ENCODE measurements at regions not wholly inside any gene's neighbourhood (a gene's known extent, or its start where the extent isn't known, plus 50 kb on each side); places are given as distances from the start of the nearest gene placed in this dataset.

DNA sequence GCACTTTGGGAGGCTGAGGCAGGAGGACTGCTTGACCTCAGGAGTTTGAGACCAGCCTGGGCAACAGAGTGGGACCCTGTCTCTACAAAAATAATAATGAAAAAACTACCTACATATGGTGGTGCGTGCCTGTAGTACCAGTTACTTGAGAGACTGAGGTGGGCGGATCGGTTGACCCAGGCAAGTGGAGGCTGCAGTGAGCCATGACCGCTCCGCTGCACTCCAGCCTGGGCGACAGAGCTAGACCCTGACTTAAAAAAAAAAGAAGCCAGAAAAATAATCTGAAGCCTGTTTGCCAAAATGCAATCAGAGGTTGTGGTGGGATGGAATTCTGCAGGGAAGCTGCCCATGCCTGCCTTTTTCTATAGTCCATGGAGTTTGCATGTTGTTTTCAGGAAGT lies 50.4 kb upstream of the GGTA1 start:
- Histone ChIP-seq H3K9ac (ENCODE audit: low read depth, low read length) (no peak overlapping the region), H3K9me3 (ENCODE audit: control insufficient read depth, insufficient read depth, low read length) (no peaks in the 10 kb centered on the region), H3K4me1 (ENCODE audit: control insufficient read depth, insufficient read depth, low read length) (no peaks in the 10 kb centered on the region), H3K4me3 (ENCODE audit: low read depth, low read length) (no peak overlapping the region), H3K36me3 (ENCODE audit: control insufficient read depth, insufficient read depth, low read length) (no peaks in the 10 kb centered on the region), H3K27me3 (ENCODE audit: control insufficient read depth, insufficient read depth, low read length) (peaks cover 50% of the 10 kb centered on the region)

DNA sequence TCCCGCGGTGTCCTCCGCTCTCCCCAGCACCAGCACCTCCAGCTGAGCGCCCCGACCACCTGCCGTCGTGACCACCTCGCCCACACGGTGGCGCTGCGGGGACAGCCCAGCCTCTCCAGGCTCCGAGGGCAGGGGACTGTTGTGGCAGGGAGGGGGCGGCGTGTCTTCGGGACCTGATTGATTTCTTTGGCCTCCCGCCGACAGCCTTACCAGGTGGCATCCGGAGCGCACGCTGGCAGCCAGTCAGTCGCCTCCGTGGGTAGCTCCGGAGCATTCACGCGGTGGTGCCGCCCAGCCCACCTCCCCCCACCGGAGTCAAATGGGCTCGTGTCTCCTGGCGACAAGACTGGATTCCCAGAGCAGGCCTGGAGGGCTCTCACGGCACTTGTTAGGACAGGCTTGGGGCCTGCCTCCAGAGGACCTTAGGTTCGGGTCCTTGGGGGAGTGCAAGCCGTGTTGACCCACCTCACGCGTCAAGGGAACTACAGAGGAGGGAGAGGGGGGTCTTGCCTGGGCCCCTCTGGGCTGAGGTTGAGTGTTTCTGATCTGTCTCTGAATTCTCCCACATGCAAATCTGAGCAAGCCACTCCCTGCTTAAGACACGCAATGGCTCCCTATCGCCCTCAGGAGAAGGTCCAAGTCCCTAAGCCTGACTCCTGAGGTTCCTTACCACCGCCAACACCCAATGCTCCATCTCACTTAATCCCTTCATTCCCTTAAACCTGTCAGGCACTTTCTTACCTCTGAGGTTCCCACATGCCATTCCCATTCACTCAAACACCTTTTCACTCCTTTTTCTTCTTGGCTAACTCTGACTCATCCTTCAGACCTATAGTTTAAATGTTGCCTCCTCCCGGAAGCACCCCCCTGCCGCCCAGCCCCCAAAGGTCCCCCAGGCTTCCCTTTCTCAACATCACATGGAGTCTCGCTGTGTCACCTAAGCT lies 51.2 kb upstream of the GGTA1 start:
- Histone ChIP-seq H3K9me3 (ENCODE audit: control insufficient read depth, insufficient read depth, low read length) (no peaks in the 10 kb centered on the region), H3K9ac (ENCODE audit: low read depth, low read length) (no peak overlapping the region), H3K27me3 (ENCODE audit: control insufficient read depth, insufficient read depth, low read length) (peaks cover 44% of the 10 kb centered on the region), H3K4me3 (ENCODE audit: low read depth, low read length) (peak overlapping the region; percentile 28), H3K36me3 (ENCODE audit: control insufficient read depth, insufficient read depth, low read length) (no peaks in the 10 kb centered on the region), H3K4me1 (ENCODE audit: control insufficient read depth, insufficient read depth, low read length) (no peaks in the 10 kb centered on the region)

DNA sequence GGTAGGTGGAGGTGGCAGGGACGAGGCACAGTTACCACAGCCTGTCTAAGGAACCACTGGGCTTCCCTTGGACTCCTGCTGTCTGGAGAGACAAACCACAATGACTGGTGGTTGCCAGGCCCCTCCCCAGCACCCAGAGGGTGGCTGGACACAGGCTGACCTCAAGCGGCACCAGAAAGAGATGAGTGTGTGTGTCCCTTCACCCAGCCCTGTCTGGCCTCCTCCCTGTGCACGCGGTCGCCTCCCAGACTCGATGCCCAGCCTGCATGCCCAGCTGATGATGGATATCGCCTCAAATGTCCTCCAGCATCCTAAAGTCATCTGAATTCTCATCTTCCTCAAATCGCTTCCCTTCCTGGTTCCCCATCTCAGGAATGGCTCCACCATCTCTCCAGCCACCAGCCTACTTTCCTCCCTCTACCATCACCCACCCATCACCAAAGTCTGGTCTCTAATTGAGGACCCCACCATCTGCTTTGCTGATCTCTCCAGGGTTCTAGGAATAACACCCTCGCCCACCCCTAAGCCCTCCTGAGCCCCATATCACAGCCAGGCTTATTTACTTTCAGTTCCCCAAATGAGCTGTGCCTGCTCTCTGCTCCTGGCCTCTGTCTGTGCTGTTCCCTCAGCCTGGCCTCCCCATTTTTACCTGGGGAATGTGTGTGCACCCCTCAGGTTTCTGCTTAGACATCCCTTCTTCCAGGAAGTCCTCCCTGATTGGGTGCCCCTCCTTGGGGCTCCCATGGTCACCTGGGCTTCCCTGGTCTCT lies 52.5 kb upstream of the GGTA1 start:
- no peaks in the 10 kb centered on the region for H3K4me1 ChIP-seq (ENCODE audit: control insufficient read depth, insufficient read depth, low read length)
- no peak overlapping the region for H3K9ac ChIP-seq (ENCODE audit: low read depth, low read length)
- no peaks in the 10 kb centered on the region for H3K36me3 ChIP-seq (ENCODE audit: control insufficient read depth, insufficient read depth, low read length)
- H3K4me3 ChIP-seq (ENCODE audit: low read depth, low read length) = no peak overlapping the region
- H3K27me3 ChIP-seq (ENCODE audit: control insufficient read depth, insufficient read depth, low read length) = peaks cover 40% of the 10 kb centered on the region
- H3K9me3 ChIP-seq (ENCODE audit: control insufficient read depth, insufficient read depth, low read length) = no peaks in the 10 kb centered on the region

DNA sequence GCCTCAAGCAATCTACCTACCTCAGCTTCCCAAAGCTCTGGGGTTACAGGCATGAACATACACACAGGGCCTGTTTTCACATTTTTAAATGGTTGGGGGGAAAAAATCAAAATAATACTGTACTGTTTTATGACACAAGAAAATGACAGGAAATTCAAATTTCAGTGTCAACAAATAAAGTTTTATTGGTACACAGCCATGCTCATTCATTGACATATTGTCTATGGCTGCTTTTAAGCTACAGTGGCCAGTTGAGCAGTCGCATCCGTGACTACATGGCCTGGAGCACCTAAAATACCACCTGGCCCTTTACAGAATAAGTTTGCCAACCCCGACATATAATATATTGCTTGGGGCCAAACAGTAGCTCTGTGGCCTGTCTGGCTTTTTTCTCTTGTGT lies 56.4 kb upstream of the GGTA1 start:
- Histone ChIP-seq H3K4me3 (ENCODE audit: low read depth, low read length) (no peak overlapping the region), H3K9ac (ENCODE audit: low read depth, low read length) (no peak overlapping the region), H3K27me3 (ENCODE audit: control insufficient read depth, insufficient read depth, low read length) (peaks cover 32% of the 10 kb centered on the region), H3K9me3 (ENCODE audit: control insufficient read depth, insufficient read depth, low read length) (no peaks in the 10 kb centered on the region), H3K4me1 (ENCODE audit: control insufficient read depth, insufficient read depth, low read length) (peaks cover 5% of the 10 kb centered on the region), H3K36me3 (ENCODE audit: control insufficient read depth, insufficient read depth, low read length) (no peaks in the 10 kb centered on the region)

DNA sequence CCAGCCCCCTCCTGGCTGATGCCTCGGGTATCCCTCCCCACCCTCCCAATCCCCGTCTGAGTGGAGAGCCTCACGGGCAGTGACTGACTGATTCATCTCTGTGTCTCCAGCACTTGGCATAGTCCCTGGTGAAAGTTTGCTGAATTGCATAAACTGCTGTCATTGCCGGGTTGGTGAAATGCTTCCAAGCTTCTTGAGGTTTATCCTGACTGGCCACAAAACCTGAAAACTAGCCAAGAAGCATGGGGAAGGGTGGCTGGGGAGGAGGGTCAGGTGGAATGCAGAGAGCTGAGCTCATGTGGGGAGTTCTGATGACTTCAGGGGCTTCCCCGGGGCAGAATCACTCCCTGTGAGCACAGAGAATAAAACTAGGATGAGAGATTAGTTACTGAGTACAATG lies 56.9 kb upstream of the GGTA1 start:
- Histone ChIP-seq H3K9ac (ENCODE audit: low read depth, low read length) (no peak overlapping the region), H3K36me3 (ENCODE audit: control insufficient read depth, insufficient read depth, low read length) (no peaks in the 10 kb centered on the region), H3K27me3 (ENCODE audit: control insufficient read depth, insufficient read depth, low read length) (peaks cover 28% of the 10 kb centered on the region), H3K4me3 (ENCODE audit: low read depth, low read length) (no peak overlapping the region), H3K9me3 (ENCODE audit: control insufficient read depth, insufficient read depth, low read length) (no peaks in the 10 kb centered on the region), H3K4me1 (ENCODE audit: control insufficient read depth, insufficient read depth, low read length) (peaks cover 5% of the 10 kb centered on the region)

DNA sequence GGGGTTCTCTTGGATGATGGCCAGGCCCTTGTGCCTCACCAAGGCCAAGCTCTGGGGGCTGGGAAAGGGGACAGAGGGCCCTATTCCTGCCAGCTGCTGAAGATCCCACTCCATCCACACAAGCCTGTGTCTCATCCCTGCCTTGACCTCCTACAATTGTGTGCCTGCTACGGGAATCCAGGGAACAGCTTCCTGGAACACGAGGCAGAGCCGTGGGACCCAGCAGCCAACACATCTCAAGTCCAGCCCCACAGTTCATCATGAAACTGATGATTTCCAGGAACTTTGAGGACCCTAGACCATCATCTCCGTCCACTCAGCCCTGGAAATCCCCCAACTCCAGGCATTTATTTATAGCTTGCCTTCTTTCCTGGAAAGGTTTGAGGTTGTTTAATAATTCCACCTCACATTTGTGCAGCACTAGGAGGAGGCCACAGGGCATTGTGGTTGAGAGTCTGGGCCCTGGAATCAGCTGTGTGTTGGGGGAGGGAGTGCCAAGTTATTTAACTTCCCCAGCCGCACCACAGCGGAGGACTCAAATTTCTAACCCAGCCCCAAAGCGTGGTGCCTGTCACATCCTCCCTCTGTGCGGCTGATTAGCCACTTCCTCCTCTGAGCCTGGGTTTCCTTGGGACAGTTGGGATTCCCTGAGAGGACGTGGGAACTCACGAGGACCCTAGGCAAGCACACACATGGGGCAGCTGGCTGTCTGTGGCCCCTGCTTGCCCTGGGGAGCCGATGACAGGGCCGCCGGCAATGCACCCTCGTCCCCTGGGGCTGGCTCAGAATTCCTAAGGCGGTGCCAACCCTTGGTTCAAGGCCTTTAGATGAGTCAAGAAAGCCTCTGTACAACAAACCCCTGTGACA lies 58.2 kb upstream of the GGTA1 start:
- H3K9me3 ChIP-seq (ENCODE audit: control insufficient read depth, insufficient read depth, low read length) = no peaks in the 10 kb centered on the region
- peaks cover 5% of the 10 kb centered on the region for H3K4me1 ChIP-seq (ENCODE audit: control insufficient read depth, insufficient read depth, low read length)
- H3K36me3 ChIP-seq (ENCODE audit: control insufficient read depth, insufficient read depth, low read length) = no peaks in the 10 kb centered on the region
- peaks cover 15% of the 10 kb centered on the region for H3K27me3 ChIP-seq (ENCODE audit: control insufficient read depth, insufficient read depth, low read length)
- no peak overlapping the region for H3K9ac ChIP-seq (ENCODE audit: low read depth, low read length)
- H3K4me3 ChIP-seq (ENCODE audit: low read depth, low read length) = no peak overlapping the region

DNA sequence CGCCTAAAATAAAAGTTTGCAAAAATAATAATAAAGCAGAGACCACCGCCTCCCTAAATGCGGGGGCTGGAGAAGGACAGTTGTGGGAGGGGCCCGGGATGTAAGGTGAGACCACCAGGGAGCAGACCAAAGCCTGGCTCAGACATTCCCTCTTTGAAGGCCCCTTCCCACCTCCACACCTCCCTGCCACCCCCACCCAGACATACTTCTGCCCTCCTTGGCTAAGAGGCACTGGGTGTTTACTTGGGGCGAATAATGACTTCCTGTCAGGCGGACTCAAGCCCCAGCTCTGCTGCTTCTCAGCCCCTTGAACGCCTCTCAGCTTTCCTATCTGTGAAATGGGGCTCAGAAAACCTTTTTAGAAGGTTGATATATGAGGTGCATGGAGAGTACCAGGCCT lies 58.8 kb upstream of the GGTA1 start:
- Histone ChIP-seq H3K4me1 (ENCODE audit: control insufficient read depth, insufficient read depth, low read length) (peaks cover 5% of the 10 kb centered on the region), H3K4me3 (ENCODE audit: low read depth, low read length) (no peak overlapping the region), H3K9me3 (ENCODE audit: control insufficient read depth, insufficient read depth, low read length) (no peaks in the 10 kb centered on the region), H3K36me3 (ENCODE audit: control insufficient read depth, insufficient read depth, low read length) (no peaks in the 10 kb centered on the region), H3K27me3 (ENCODE audit: control insufficient read depth, insufficient read depth, low read length) (peaks cover 9% of the 10 kb centered on the region), H3K9ac (ENCODE audit: low read depth, low read length) (no peak overlapping the region)

DNA sequence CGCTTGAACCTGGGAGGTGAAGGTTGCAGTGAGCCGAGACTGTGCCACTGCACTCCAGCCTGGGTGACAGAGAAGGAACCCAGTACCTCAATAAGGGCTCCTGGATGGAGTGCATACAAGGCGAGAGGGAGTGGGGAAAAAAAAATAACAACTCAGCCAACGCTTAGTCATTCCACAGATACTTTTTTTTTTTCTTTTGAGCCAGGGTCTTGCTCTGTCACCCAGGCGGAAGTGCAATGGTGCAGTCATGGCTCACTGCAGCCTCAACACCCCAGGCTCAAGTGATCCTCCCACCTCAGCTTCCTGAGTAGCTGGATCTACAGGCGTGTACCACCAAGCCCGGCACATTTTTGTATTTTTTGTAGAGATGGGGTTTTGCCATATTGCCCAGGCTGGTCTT lies 59.5 kb upstream of the GGTA1 start:
- Histone ChIP-seq H3K36me3 (ENCODE audit: control insufficient read depth, insufficient read depth, low read length) (no peaks in the 10 kb centered on the region), H3K27me3 (ENCODE audit: control insufficient read depth, insufficient read depth, low read length) (peaks cover 2% of the 10 kb centered on the region)

DNA sequence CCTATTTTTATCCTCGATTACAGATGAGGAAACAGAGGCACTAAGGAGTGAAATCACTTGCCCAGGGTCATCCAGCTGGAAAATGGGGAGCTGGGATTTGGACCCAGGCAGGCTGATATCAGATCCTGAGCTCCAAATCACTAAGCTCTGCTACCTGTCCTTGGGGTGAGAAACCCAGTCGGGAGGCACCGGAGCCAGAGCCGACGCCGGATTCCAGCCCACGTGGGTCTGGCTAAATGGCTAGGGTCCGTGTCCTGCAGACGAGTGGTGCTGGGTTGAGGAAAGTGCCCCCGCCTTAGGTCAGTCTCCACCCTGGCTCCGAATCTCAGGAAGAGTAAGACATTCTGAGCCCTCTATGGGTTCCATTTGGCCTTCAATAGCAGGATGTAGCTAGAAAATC lies 61.3 kb upstream of the GGTA1 start:
- no peaks in the 10 kb centered on the region for H3K36me3 ChIP-seq (ENCODE audit: control insufficient read depth, insufficient read depth, low read length)
- H3K9me3 ChIP-seq (ENCODE audit: control insufficient read depth, insufficient read depth, low read length) = no peaks in the 10 kb centered on the region
- H3K4me1 ChIP-seq (ENCODE audit: control insufficient read depth, insufficient read depth, low read length) = peaks cover 5% of the 10 kb centered on the region
- H3K9ac ChIP-seq (ENCODE audit: low read depth, low read length) = no peak overlapping the region
- peaks cover 2% of the 10 kb centered on the region for H3K27me3 ChIP-seq (ENCODE audit: control insufficient read depth, insufficient read depth, low read length)
- no peak overlapping the region for H3K4me3 ChIP-seq (ENCODE audit: low read depth, low read length)

More for the DNA sequence above, 59.5 kb upstream of the GGTA1 start:
- Histone ChIP-seq H3K4me3 (ENCODE audit: low read depth, low read length) (no peak overlapping the region), H3K9me3 (ENCODE audit: control insufficient read depth, insufficient read depth, low read length) (no peaks in the 10 kb centered on the region), H3K9ac (ENCODE audit: low read depth, low read length) (no peak overlapping the region), H3K4me1 (ENCODE audit: control insufficient read depth, insufficient read depth, low read length) (peaks cover 5% of the 10 kb centered on the region)

DNA sequence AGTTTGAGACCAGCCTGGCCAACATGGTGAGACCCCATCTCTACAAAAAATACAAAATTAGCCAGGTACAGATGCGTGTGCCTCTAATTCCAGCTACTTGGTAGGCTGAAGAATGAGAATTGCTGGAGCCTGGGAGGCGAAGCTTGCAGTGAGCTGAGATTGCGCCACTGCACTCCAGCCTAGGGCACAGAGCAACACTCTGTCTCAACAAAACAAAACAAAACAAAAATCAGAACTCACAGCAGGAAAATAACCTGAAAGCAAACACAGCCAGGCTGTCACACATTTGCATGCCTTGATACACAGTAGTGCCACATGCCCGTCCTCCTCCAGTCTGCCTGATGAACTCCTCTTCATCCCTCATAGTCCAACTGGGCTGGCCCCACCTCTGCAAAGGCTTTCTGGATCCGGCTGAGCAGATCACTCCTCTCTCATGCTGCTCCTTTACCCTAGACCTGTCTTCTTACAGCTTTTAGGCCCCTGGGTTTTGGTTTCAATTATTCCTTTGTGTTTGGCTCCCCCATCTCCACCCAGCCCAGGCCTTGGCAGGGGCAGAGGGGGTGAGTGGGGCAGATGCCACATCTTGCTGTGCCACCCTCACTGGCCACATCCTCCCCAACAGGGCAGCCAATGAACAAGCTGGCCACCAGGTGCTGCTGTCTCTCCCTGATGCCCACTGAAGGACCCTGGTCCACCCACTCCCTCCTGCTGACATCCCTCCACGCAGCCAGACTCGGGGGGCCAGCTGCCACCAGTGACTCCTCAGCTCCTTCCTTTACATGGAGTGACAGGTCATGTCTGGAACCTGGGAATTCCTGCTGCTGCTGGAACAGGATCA lies 62.0 kb upstream of the GGTA1 start:
- Histone ChIP-seq H3K4me1 (ENCODE audit: control insufficient read depth, insufficient read depth, low read length) (peaks cover 5% of the 10 kb centered on the region), H3K9me3 (ENCODE audit: control insufficient read depth, insufficient read depth, low read length) (no peaks in the 10 kb centered on the region), H3K36me3 (ENCODE audit: control insufficient read depth, insufficient read depth, low read length) (no peaks in the 10 kb centered on the region), H3K4me3 (ENCODE audit: low read depth, low read length) (no peak overlapping the region), H3K9ac (ENCODE audit: low read depth, low read length) (no peak overlapping the region), H3K27me3 (ENCODE audit: control insufficient read depth, insufficient read depth, low read length) (peaks cover 2% of the 10 kb centered on the region)

DNA sequence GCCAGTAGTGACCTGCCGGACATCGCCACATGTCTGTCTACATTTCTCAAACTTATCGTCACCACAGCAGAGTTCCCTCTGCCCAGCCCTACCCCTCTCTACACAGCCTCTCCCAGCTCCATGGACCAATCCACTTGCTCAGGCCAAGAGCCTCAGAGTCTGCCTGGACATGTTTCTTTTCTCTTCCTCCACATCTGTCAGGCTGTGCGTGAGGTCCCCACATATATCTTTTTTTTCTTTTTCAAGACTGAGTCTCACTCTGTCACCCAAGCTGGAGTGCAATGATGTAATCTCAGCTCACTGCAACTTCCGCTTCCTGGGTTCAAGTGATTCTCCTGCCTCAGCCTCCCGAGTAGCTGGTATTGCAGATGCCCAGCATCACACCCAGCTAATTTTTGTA lies 62.7 kb upstream of the GGTA1 start:
- H3K27me3 ChIP-seq (ENCODE audit: control insufficient read depth, insufficient read depth, low read length) = peaks cover 2% of the 10 kb centered on the region
- peaks cover 5% of the 10 kb centered on the region for H3K4me1 ChIP-seq (ENCODE audit: control insufficient read depth, insufficient read depth, low read length)
- H3K36me3 ChIP-seq (ENCODE audit: control insufficient read depth, insufficient read depth, low read length) = no peaks in the 10 kb centered on the region
- no peak overlapping the region for H3K4me3 ChIP-seq (ENCODE audit: low read depth, low read length)
- no peak overlapping the region for H3K9ac ChIP-seq (ENCODE audit: low read depth, low read length)
- H3K9me3 ChIP-seq (ENCODE audit: control insufficient read depth, insufficient read depth, low read length) = no peaks in the 10 kb centered on the region
